Activated T-cell treated with anti-CD3 and anti-CD28 coated beads for 24 hours (primary cell): ENCODE measurements at regions not wholly inside any gene's neighbourhood (a gene's known extent, or its start where the extent isn't known, plus 50 kb on each side); places are given as distances from the start of the nearest gene placed in this dataset.

Source experiments
- DNase-seq: peaks from one replicate; pipeline ENCODE4 v3.0.0-alpha.2; 2020; ENCODE audit warnings: low read depth

DNA sequence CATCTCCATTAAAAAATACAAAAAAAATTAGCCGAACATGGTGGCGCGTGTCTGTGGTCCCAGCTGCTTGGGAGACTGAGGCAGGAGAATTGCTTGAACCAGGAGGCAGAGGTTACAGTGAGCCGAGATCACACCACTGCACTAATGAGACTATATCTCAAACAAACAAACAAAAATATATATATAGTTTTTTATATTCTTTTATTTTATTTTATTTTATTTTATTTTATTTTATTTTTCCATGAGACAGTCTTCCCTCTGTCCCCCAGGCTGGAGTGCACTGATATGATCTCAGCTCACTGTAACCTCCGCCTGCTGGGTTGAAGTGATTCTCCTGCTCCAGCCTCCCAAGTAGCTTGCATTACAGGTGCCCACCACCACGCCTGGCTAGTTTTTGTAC, 79.5 kb downstream of the IRF2BPL start:
- DNase-seq: no peak

GRCh38 chr14:76948213-76948947, 80.1 kb downstream of the IRF2BPL start:
- DNase-seq: no peak

DNA sequence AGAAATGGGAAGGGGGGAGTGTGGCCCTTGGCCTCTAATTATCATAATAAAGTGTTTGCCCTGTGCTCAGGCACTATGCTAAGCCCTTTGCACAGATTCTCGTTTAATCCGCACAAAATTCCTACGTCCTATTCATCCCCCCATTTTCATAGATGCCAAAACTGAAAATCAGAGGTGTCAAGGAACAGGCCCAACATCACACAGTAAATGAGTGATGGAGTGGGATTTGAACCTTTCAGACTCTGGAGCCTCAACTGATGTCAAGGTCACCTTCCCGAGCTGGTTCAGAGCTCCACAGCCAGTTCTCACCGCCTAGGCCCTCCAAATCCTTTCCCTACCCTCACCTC, 80.7 kb downstream of the IRF2BPL start:
- no peak for DNase-seq

DNA sequence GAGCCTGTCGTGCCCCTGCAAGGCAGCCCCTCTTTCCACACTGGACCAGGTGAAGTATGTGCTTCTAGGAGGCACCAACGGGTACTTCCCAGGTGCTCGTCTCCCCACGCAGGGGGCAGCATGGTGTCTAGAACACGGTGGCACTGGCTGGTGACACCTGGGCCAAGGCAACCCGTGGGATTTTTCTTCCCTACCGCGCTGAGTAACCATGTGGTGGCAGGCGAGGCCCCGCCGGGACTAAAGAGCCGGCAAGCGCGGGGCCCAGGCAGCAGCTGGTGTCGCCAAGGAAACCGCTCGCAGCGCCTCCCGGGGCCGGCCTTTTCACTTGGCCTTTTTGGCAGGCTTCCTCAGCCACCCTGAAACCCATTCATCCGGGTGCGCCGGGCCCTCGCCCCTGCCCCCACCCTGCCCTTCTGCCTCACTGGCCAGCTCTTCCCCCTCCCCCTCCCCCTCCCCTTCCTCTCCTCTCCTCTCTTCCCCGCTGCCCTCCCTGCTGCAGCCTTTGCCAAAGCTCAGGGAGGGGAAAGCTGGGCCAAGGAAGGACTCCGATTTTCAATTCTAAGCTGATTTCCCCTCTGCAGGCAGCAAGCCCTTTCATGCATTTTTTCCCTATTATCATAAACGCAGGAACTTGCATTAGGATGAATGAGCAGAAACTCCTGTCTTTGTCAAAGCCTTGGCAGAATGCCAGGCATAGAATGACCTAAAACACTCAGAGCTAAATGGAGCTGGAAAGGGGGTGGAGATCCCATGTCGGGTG, 81.2 kb downstream of the IRF2BPL start:
- DNase-seq: peak; percentile 72

DNA sequence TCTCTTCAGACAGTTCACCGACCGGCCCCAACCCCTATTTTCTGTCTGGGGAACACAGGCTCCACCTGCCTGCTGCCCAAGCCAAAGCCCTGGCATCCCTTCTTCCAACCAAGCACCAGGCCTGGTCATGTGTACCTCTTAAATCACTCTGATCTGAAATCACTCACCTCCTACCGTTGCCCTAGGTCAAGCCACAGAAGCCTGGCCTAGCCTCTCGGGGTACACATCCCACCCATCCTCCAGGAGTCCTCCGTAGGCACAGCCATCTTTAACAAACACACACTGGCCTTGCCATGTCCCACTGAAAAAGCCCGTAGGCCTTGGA, 81.8 kb downstream of the IRF2BPL start:
- no peak for DNase-seq

DNA sequence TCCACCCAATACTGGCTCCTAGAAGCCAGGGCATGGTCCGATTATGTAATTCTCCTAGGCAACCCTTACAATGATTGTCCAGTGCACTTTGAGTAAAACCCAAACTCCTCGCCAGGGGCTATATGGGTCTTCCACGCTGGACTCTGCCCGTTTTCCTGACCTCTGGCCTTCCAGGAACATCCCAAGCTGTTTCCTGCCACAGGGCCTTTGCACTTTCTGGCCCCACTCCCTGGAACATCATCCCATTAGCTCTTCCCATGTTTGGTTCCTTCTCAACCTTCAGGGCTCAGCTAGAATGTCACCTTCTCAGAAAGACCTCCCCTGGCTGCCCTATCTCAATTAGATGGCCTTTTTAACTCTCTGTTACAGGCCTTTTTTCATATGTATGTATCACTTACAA, 85.4 kb downstream of the IRF2BPL start:
- no peak for DNase-seq

DNA sequence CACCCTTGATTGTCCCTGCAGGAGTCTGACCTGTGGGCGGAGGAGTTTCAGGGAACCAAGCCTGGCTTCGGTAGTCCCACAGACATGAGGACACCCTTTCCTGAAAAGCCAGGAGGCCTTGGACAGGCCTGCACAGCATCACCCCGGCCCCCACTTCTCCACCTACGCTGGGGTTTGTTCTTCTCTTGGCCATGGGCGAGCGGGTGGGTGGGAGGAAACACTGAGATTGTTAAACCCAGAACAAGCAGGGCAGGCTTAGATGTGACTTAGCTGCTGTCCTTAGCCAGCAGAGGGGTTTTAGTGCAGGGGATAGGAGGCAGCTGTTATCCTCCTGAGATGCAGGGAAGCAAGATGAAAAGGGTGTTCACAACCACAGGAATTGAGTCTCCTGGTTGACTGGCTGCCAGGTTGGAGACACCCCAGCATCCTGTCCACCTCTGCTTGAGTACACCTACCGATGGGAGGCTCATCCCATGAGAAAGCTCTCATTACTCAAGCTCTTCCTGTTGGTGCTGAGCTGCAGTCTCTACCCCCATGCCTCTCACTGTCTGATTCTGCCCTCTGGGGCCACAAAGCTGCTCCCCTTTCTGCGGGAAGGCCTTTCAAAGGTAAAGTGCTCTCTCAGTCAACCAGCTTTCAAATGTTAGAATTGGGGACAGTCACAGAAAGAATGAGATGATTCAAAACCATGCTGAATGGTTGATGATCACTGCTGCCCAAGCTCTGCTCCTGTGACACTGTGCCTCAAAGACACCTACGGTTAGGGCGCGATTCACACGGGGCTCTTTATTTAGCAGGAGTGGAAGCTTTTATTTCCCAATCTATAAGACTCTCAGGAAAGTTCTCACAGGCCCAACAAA, 86.3 kb downstream of the IRF2BPL start:
- DNase-seq: no peak

DNA sequence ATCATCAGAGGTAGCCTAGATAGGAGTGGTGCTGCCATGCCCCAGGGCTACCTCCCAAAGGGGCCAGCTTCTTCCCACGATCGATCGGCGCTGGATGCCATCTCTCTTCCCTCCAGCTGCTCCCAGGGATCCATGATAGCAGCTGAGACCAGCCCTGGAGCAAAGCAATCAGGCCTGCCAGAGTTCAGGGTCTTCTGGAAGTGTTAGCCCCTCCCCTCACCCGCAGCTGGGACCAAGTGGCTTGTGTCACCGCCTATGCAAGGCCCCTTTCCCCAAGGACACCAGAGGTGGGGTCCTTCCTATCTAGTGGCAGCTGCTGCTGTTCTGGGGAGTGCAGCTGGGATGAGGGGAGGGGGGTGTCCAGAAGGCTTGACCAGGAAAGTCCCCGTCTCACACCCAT, 87.0 kb downstream of the IRF2BPL start:
- no peak for DNase-seq

DNA sequence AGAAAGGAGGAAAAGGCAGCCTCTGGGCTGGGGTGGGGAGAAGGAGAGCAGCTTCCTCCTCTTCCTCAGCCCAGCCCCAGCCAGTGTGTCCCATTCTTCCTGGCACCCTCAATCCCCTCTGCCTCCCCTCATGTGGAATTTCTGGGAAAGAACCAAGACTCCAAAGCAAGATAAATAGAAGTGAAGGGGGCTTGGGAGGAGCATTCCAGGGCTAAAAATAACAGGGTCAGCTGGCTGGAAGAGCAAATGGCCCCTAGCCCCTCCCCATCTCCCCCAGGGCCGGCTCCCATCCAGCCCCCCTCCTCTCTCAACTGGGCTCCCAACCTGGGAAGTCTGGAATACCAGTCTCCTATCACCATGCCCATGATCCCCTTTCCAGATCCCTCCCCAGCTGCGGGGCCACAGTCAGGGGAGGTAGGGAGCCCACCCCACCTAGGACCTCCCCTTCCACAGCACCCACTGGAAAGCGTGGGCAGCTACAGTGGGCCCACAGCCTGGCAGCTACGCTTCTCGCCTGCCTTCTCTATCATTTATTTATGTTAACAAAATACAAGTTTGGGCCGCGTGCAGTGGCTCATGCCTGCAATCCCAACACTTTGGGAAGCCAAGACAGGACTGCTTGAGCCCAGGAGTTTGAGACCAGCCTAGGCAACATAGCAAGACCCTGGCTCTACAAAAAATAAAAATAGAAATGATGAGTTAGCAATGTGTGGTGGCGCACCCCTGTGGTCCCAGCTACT, 88.3 kb downstream of the IRF2BPL start:
- DNase-seq: no peak

DNA sequence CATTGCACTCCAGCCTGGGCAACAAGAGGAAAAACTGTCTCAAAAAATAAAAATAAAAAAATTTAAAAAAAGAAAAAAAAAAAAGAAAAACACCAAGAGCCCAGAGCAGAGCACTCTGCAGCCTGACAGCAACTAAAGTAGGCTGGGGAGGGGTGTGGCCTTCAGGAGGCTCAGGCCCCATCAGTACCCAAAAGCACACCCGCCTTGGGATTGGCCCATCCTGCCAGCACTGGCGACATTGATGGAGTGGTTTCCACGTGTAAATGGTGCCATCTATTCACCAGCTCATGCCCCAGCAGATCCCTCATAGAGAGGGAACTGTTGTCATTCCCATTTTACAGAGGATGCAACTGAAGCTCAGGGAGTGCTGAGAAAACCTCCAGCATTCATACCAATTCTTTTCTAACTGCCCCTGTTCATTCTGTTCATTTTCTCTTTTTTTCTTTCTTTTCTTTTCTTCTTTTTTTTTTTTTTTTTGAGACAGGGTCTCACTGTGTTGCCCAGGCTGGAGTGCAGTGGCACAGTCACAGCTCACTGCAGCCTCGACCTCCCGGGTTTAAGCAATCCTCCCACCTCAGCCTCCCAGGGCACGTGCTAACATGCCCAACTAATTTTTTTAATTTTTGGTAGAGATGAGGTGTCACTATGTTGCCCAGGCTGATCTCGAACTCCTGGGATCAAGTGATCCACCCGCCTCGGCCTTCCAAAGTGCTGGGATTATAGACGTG, 89.3 kb downstream of the IRF2BPL start:
- DNase-seq: no peak

GRCh38 chr14:76938092-76938500, 90.4 kb downstream of the IRF2BPL start:
- no peak for DNase-seq

DNA sequence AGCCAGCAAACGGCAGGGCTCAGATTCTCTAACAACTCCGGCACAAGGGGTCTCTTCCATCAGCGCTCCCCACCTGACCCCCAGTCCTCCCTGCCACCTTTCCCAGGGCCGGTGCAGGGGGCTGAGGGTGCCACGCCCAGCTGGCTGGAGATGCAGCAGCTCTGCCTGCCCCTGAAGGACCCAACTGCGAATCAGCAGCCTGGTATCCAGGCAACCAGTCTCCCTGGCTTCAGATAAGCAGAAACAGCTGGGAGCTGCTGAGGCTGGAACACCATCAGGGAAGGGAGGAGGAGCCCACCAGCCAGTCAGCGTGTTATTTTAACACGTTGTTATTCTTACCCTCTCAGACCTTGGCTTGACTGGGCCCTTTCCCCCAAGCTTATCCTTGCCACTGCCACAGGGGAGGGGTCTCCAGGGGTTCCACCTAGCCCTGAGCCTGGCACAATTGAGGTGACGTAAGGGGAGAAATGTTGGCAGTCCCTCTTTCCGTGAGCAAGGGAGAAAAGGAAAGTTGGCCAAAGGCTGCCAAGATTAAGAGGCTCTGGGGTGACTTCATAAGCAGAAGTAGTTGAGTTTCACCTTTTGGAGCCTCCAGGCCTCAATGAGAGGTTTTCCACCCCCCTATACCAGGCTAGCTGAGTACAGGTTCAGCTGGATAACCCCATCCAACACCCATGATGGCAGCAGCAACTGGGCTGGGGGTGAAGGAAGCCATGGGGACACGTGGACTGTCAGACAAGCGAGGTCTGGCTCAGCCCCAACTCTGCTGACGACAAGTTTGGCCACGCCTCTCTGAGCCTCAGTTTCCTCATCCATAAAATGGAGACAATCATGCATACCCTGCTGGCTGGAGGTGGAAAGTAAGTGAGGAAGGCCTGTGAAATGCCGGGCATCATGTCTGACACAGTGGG, 91.1 kb downstream of the IRF2BPL start:
- DNase-seq: no peak

DNA sequence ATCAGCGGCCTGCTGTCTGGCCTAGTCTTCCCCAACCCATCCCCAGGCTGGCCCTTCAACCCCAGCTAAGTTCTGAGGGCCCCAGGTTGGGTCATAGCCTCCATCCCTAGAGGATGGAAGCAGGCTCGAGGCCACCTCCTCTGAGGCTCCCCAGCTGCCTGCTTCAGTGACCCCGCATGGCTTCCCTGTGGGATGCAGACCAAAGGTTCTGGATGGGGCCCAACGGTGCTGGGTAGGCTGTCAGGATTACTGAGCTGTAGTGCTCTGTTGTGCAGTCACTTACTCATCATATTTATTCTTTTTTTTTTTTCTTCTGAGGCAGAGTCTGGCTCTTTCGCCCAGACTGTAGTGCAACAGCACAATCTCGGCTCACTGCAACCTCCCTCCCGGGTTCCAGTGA, 92.0 kb downstream of the IRF2BPL start:
- no peak for DNase-seq

- no peak for DNase-seq
Measured at GRCh38 chr14:76933515-76933914, 95.0 kb downstream of the IRF2BPL start.

- no peak for DNase-seq
Measured at GRCh38 chr14:76931631-76932402, 96.7 kb downstream of the IRF2BPL start.

- no peak for DNase-seq
Measured at GRCh38 chr14:76930549-76930948, 98.0 kb downstream of the IRF2BPL start.

DNA sequence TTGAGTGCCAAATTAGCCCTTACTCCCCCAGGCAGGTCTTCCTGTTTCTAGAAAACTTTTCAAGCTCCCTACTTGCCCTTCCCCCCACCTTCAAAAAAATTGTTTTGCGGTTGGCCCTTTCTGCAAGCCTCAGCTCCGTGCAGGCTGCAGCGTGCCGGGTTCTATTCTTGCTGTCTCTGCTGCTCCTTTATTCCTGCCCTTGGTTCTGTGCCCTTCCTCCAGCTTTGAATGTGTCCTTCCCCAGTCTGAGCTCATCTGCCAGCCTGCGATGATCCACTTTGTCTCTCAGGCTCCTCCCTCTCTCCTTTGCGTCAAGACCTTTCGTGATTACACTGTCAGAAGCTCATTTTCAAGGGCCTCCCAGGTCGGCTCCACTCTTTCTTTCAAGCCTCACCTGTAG, 98.6 kb downstream of the IRF2BPL start:
- DNase-seq: peak; percentile 40

- DNase-seq: no peak
Measured at GRCh38 chr14:76927971-76928700, 100.4 kb downstream of the IRF2BPL start.
